SK-N-SH treated with all-trans-retinoic acid at 6 μM for 48 hours (cell line): ENCODE measurements at regions not wholly inside any gene's neighbourhood (a gene's known extent, or its start where the extent isn't known, plus 50 kb on each side); places are given as distances from the start of the nearest gene placed in this dataset.

Experiments
- ATAC-seq: fragments of 200-7000 bp; cut with Tn5 transposase; 3 replicates; pipeline ENCODE4 v1.9.1; 2020; ENCODE audit warnings: mild to moderate bottlenecking, moderate library complexity
- ARNTL ChIP-seq: fragments of 450-650 bp; formaldehyde crosslinking; IDR thresholded peaks from 2 replicates; pipeline ENCODE4 v1.5.0; 2020; ENCODE audit warnings: low read depth, mild to moderate bottlenecking, moderate library complexity, borderline replicate concordance
- BACH2 ChIP-seq: fragments of 250-450 bp; sonication (Bioruptor Pico); IDR thresholded peaks from 2 replicates; pipeline ENCODE4 v1.9.0; 2021; ENCODE audit warnings: mild to moderate bottlenecking, borderline replicate concordance
- CREB5 ChIP-seq: fragments of 250-450 bp; sonication (Bioruptor Pico); IDR thresholded peaks from 2 replicates; pipeline ENCODE4 v1.5.1; 2020; ENCODE audit warnings: low read depth, mild to moderate bottlenecking, moderate library complexity
- CSDC2 ChIP-seq: fragments of 250-450 bp; sonication (Bioruptor Pico); IDR thresholded peaks from 2 replicates; pipeline ENCODE4 v1.5.0; 2020; ENCODE audit warnings: mild to moderate bottlenecking, moderate library complexity
- CSRNP3 ChIP-seq: fragments of 250-450 bp; sonication (Bioruptor Pico); IDR thresholded peaks from 2 replicates; pipeline ENCODE4 v1.5.1; 2021; ENCODE audit warnings: mild to moderate bottlenecking, moderate library complexity
- ESRRG ChIP-seq: fragments of 250-450 bp; sonication (Bioruptor Pico); IDR thresholded peaks from 2 replicates; pipeline ENCODE4 v1.6.1; 2021; ENCODE audit warnings: mild to moderate bottlenecking
- GLIS3 ChIP-seq: fragments of 250-450 bp; sonication (Bioruptor Pico); IDR thresholded peaks from 2 replicates; pipeline ENCODE4 v1.5.0; 2020; ENCODE audit warnings: mild to moderate bottlenecking, moderate library complexity
- ISL1 ChIP-seq: fragments of 250-450 bp; sonication (Bioruptor Pico); IDR thresholded peaks from 2 replicates; pipeline ENCODE4 v2.1.2; 2022; ENCODE audit warnings: mild to moderate bottlenecking, moderate library complexity
- OSR1 ChIP-seq: fragments of 250-450 bp; sonication (Bioruptor Pico); IDR thresholded peaks from 2 replicates; pipeline ENCODE4 v1.8.0; 2022; ENCODE audit warnings: moderate library complexity, mild to moderate bottlenecking, inconsistent platforms
- PATZ1 ChIP-seq: fragments of 250-450 bp; sonication (Bioruptor Pico); IDR thresholded peaks from 2 replicates; pipeline ENCODE4 v1.8.0; 2020; ENCODE audit warnings: mild to moderate bottlenecking, moderate library complexity, borderline replicate concordance
- PPARA ChIP-seq: fragments of 250-450 bp; sonication (Bioruptor Pico); IDR thresholded peaks from 2 replicates; pipeline ENCODE4 v1.5.0; 2020; ENCODE audit warnings: mild to moderate bottlenecking, borderline replicate concordance
- RARB ChIP-seq: fragments of 250-450 bp; sonication (Bioruptor Pico); IDR thresholded peaks from 2 replicates; pipeline ENCODE4 v1.8.0; 2021; ENCODE audit warnings: mild to moderate bottlenecking, moderate library complexity
- SNAI2 ChIP-seq: fragments of 250-450 bp; sonication (Bioruptor Pico); IDR thresholded peaks from 2 replicates; pipeline ENCODE4 v1.5.0; 2020; ENCODE audit warnings: mild to moderate bottlenecking, moderate library complexity
- TCF4 ChIP-seq: fragments of 250-450 bp; sonication (Bioruptor Pico); IDR thresholded peaks from 2 replicates; pipeline ENCODE4 v1.8.0; 2021; ENCODE audit warnings: mild to moderate bottlenecking, moderate library complexity, borderline replicate concordance
- TOX ChIP-seq: fragments of 250-450 bp; sonication (Bioruptor Pico); IDR thresholded peaks from 2 replicates; pipeline ENCODE4 v1.8.0; 2021; ENCODE audit warnings: mild to moderate bottlenecking, moderate library complexity, borderline replicate concordance
- ZC3H10 ChIP-seq: fragments of 250-450 bp; sonication (Bioruptor Pico); IDR thresholded peaks from 2 replicates; pipeline ENCODE4 v1.5.1; 2021; ENCODE audit warnings: mild to moderate bottlenecking, moderate library complexity
- ZFP3 ChIP-seq: fragments of 250-450 bp; sonication (Bioruptor Pico); IDR thresholded peaks from 2 replicates; pipeline ENCODE4 v1.5.0; 2020; ENCODE audit warnings: mild to moderate bottlenecking, moderate library complexity
- ZFP30 ChIP-seq: fragments of 450-650 bp; formaldehyde crosslinking; IDR thresholded peaks from 2 replicates; pipeline ENCODE4 v1.5.0; 2022; ENCODE audit warnings: mild to moderate bottlenecking, moderate library complexity
- ZNF565 ChIP-seq: fragments of 450-650 bp; formaldehyde crosslinking; conservative IDR thresholded peaks from 2 replicates; pipeline ENCODE4 v1.5.0; 2020; ENCODE audit warnings: low read depth, mild to moderate bottlenecking, moderate library complexity
- ZNF70 ChIP-seq: fragments of 450-650 bp; formaldehyde crosslinking; IDR thresholded peaks from 2 replicates; pipeline ENCODE4 v1.5.0; 2020; ENCODE audit warnings: mild to moderate bottlenecking, moderate library complexity
- ZNF8 ChIP-seq: fragments of 450-650 bp; formaldehyde crosslinking; IDR thresholded peaks from 2 replicates; pipeline ENCODE4 v1.5.0; 2020; ENCODE audit warnings: mild to moderate bottlenecking, moderate library complexity
- TF ChIP-seq, protein P1 (sequence below): fragments of 250-450 bp; sonication (Bioruptor Pico); IDR thresholded peaks from 2 replicates; pipeline ENCODE4 v1.5.0; 2020; ENCODE audit warnings: mild to moderate bottlenecking, moderate library complexity

DNA sequence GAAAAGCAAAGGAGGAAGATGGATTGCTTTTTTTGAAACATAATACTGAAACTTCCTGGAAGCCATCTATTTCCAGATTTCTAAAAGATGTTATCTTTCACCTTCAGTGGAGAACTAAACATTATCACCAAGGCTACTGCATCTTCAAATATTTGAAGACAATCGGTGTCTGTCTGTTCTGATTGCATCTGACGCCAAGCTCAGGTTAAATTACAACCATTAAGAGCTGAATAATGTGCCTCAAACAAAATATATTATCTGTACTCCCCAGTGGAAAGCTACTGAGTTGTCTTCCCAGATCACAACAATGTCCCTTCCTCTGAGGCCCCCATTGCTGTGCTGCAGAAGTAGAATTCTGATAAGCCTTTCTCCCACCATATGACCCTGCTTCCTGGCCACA, 342.3 kb downstream of the PLK2 start:
- TF ChIP-seq, protein P1, sequence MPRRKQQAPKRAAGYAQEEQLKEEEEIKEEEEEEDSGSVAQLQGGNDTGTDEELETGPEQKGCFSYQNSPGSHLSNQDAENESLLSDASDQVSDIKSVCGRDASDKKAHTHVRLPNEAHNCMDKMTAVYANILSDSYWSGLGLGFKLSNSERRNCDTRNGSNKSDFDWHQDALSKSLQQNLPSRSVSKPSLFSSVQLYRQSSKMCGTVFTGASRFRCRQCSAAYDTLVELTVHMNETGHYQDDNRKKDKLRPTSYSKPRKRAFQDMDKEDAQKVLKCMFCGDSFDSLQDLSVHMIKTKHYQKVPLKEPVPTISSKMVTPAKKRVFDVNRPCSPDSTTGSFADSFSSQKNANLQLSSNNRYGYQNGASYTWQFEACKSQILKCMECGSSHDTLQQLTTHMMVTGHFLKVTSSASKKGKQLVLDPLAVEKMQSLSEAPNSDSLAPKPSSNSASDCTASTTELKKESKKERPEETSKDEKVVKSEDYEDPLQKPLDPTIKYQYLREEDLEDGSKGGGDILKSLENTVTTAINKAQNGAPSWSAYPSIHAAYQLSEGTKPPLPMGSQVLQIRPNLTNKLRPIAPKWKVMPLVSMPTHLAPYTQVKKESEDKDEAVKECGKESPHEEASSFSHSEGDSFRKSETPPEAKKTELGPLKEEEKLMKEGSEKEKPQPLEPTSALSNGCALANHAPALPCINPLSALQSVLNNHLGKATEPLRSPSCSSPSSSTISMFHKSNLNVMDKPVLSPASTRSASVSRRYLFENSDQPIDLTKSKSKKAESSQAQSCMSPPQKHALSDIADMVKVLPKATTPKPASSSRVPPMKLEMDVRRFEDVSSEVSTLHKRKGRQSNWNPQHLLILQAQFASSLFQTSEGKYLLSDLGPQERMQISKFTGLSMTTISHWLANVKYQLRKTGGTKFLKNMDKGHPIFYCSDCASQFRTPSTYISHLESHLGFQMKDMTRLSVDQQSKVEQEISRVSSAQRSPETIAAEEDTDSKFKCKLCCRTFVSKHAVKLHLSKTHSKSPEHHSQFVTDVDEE = no peak
- TF ChIP-seq ESRRG (CRISPR knock-in tag) (no peak), CSDC2 (no peak), RARB (CRISPR knock-in tag) (no peak), ARNTL (CRISPR knock-in tag) (no peak)
- no peak for ATAC-seq

GRCh38 chr5:58116346-58116745, 343.5 kb downstream of the PLK2 start:
- ATAC-seq = no peak
- TF ChIP-seq ZC3H10 (CRISPR knock-in tag) (no peak), GLIS3 (no peak), ZNF565 (CRISPR knock-in tag) (no peak), ESRRG (CRISPR knock-in tag) (no peak), ZFP30 (no peak), ZFP3 (CRISPR knock-in tag) (no peak), ISL1 (no peak), BACH2 (CRISPR knock-in tag) (no peak), ARNTL (CRISPR knock-in tag) (no peak), TOX (CRISPR knock-in tag) (no peak), PATZ1 (CRISPR knock-in tag) (no peak), CREB5 (CRISPR knock-in tag) (no peak)

GRCh38 chr5:58115811-58116210, 344.1 kb downstream of the PLK2 start:
- TF ChIP-seq SNAI2 (CRISPR knock-in tag) (no peak), ZFP3 (CRISPR knock-in tag) (no peak), ISL1 (no peak)
- ATAC-seq = no peak

DNA sequence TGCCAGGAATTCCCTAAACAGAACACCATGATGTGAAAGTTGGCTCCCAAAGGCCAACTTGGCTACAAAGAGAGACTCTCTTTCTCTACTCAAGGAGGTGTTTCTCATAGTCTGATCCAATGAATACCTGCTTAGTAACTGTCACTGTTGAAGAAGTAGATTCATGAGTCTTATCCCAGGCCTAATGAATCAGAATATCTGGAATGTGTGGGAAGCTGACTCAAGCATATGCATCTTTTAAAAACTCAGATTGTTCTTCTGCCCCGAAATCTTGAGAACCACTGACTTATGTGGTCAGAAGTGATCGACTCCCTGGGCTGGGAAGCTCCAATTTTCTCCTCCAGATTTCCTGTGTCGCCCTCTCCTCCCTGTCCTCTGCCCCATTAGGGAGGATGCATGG, 345.6 kb downstream of the PLK2 start:
- no peak for TF ChIP-seq BACH2 (CRISPR knock-in tag)
- TF ChIP-seq TOX (CRISPR knock-in tag) = no peak
- no peak for TF ChIP-seq OSR1 (CRISPR knock-in tag)
- no peak for TF ChIP-seq ARNTL (CRISPR knock-in tag)
- no peak for TF ChIP-seq ESRRG (CRISPR knock-in tag)
- TF ChIP-seq PATZ1 (CRISPR knock-in tag) = no peak
- TF ChIP-seq RARB (CRISPR knock-in tag) = no peak
- TF ChIP-seq PPARA (CRISPR knock-in tag) = no peak
- no peak for TF ChIP-seq ZNF8
- no peak for TF ChIP-seq ISL1
- TF ChIP-seq TCF4 = no peak
- TF ChIP-seq ZC3H10 (CRISPR knock-in tag) = no peak
- no peak for TF ChIP-seq ZNF70 (CRISPR knock-in tag)
- TF ChIP-seq CSRNP3 (CRISPR knock-in tag) = no peak
- TF ChIP-seq, all 23 proteins: peak for 0
- peak; percentile 47; the same call in 2 of the 3 replicates for ATAC-seq
